ENCODE measurements at regions not wholly inside any gene's neighbourhood (a gene's known extent, or its start where the extent isn't known, plus 50 kb on each side); places are given as distances from the start of the nearest gene placed in this dataset.

DNA sequence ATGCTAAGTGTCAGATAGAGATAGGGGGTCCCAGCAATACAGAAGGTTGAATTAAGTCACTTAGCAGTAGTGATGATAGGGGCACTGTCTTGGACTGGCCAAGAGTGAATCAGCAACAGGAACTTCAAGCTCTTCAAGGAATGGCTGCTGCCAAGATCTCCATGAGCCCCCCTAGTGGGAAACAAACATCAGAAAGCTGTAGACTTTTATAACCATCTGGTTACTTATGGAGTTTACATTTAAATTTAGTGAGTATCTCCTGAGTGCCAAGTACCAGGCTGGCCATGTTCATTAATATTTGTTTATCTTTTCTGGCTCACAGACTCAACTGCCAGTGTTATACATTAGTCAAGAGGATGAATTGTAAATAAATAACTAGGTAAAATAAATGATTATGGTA lies 327.3 kb downstream of the TTLL7 start:
- TF ChIP-seq TAF1 (IDR thresholded peaks at IDR 0.05; ENCODE audit: borderline replicate concordance, low read depth, low read length), result no peak
- TF ChIP-seq POLR2AphosphoS5 (IDR thresholded peaks at IDR 0.05; ENCODE audit: low read depth, low read length), result no peak
- no peak for TF ChIP-seq POLR2A (IDR thresholded peaks at IDR 0.05; ENCODE audit: low read depth, low read length)
